ENCODE measurements at regions not wholly inside any gene's neighbourhood (a gene's known extent, or its start where the extent isn't known, plus 50 kb on each side); places are given as distances from the start of the nearest gene placed in this dataset.
"Not testable (repeated sequence)": the region's sequence is repeated elsewhere in the genome, so short reads cannot be mapped to it uniquely, and the experiment has no call there.

DNA sequence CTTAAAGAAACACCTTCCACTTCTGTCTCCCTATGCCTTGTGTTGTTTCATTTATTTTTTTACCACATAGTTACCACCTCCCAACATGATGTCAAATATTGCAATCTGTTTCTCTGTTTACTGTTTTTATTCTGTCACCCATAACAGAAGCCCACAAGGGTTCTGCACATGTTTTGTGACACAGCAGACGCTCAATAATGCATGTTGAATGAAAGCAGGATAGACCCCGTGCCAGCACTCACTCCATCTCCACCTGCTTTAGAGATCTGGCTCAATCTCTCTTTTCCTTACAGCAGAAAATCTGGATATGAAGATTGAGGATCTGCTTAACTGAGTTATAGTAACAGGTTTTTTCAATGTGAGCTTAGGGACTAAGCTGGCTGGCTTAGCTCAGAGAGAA is 116.8 kb upstream of the NUDT10 start:
- TF ChIP-seq, protein P1, sequence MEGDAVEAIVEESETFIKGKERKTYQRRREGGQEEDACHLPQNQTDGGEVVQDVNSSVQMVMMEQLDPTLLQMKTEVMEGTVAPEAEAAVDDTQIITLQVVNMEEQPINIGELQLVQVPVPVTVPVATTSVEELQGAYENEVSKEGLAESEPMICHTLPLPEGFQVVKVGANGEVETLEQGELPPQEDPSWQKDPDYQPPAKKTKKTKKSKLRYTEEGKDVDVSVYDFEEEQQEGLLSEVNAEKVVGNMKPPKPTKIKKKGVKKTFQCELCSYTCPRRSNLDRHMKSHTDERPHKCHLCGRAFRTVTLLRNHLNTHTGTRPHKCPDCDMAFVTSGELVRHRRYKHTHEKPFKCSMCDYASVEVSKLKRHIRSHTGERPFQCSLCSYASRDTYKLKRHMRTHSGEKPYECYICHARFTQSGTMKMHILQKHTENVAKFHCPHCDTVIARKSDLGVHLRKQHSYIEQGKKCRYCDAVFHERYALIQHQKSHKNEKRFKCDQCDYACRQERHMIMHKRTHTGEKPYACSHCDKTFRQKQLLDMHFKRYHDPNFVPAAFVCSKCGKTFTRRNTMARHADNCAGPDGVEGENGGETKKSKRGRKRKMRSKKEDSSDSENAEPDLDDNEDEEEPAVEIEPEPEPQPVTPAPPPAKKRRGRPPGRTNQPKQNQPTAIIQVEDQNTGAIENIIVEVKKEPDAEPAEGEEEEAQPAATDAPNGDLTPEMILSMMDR (IDR thresholded peaks at IDR 0.05): no peak
- TF ChIP-seq POLR2A (IDR thresholded peaks at IDR 0.05): no peak
- intact Hi-C loops (cut with DNase I): no loop called here
- 42% methylated on average over 2 of the region's 2 CpGs for WGBS (ENCODE audit: insufficient coverage, low coverage, low lambda C conversion rate, missing lambda C conversion rate)
- Histone ChIP-seq H3K27ac (no peak overlapping the region), H3K9me3 (no peaks in the 10 kb centered on the region), H3K4me3 (no peak overlapping the region), H3K27me3 (no peaks in the 10 kb centered on the region), H3K4me1 (no peaks in the 10 kb centered on the region), H3K36me3 (no peaks in the 10 kb centered on the region)
- no peak for ATAC-seq
- no peak for DNase-seq

DNA sequence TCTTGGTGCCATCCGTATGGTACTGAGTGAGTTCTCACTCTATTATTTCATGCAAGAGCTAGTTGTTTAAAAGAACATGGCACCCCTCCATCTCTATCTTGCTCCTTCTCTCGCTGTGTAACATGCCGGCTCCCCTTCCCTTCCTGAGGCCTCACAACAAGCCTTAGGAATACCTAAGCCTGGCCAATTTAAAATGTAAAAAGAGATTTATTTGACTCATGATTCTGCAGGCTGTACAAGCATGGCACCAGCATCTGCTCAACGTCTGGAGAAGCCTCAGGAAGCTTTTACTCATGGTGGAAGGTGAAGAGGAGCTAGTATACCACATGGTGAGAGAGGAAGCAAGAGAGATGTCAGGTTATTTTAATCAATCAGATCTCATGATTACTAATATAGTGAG is 90.4 kb upstream of the NUDT10 start:
- TF ChIP-seq, protein P1 (IDR thresholded peaks at IDR 0.05): no peak
- TF ChIP-seq POLR2A (IDR thresholded peaks at IDR 0.05): no peak
- Histone ChIP-seq H3K27me3 (no peaks in the 10 kb centered on the region), H3K4me3 (no peak overlapping the region), H3K9me3 (peaks cover 0 to 14% (median 0%) of the 10 kb centered on the region in 4 donors), H3K27ac (no peak overlapping the region), H3K4me1 (no peaks in the 10 kb centered on the region), H3K36me3 (no peaks in the 10 kb centered on the region)
- DNase-seq (no peak), ATAC-seq (no peak)
- intact Hi-C loops (cut with DNase I): no loop called here
- 44% methylated on average over 4 of the region's 4 CpGs for WGBS (ENCODE audit: insufficient coverage, low coverage, low lambda C conversion rate, missing lambda C conversion rate)

DNA sequence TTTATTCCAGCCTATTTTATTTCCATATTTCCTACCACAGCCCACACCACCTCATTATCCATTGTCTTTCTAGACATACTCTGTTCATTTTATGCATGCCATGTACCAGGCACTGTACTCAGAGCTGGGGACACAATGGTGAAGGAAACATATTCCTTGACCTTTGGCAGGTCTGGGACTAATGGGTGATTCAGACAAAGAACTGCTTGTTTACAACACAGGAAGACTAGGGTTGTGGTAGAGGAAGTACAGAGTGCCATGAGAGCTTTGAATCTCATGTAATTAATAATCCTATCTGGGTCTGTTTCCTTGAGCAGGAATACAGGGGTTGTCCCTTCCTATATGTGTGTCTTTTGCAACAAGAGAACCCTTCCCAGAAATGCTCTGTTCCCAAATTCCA is 75.1 kb upstream of the NUDT10 start:
- Histone ChIP-seq H3K4me3 (no peak overlapping the region), H3K4me1 (no peaks in the 10 kb centered on the region), H3K9me3 (no peaks in the 10 kb centered on the region), H3K27ac (no peak overlapping the region), H3K36me3 (no peaks in the 10 kb centered on the region), H3K27me3 (no peaks in the 10 kb centered on the region)
- ATAC-seq (peak; percentile 42 to 77 (median 56)), DNase-seq (no peak)
- no peak for TF ChIP-seq POLR2A (IDR thresholded peaks at IDR 0.05)
- TF ChIP-seq, protein P1 (IDR thresholded peaks at IDR 0.05): no peak
- intact Hi-C loops (cut with DNase I): no loop called here

DNA sequence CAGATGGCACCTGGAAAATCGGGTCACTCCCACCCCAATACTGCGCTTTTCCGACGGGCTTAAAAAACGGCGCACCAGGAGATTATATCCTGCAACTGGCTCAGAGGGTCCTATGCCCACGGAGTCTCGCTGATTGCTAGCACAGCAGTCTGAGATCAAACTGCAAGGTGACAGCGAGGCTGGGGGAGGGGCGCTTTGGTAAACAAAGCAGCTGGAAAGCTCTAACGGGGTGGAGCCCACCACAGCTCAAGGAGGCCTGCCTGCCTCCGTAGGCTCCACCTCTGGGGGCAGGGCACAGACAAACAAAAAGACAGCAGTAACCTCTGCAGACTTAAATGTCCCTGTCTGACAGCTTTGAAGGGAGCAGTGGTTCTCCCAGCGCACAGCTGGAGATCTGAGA is 70.4 kb upstream of the NUDT10 start:
- DNase-seq; intact Hi-C loops (cut with DNase I); H3K27me3 ChIP-seq; ATAC-seq; H3K4me3 ChIP-seq; H3K9me3 ChIP-seq; H3K36me3 ChIP-seq; H3K27ac ChIP-seq; H3K4me1 ChIP-seq: not testable (repeated sequence)
- 55% methylated on average over 4 of the region's 13 CpGs for WGBS (ENCODE audit: insufficient coverage, low coverage, low lambda C conversion rate, missing lambda C conversion rate)

DNA sequence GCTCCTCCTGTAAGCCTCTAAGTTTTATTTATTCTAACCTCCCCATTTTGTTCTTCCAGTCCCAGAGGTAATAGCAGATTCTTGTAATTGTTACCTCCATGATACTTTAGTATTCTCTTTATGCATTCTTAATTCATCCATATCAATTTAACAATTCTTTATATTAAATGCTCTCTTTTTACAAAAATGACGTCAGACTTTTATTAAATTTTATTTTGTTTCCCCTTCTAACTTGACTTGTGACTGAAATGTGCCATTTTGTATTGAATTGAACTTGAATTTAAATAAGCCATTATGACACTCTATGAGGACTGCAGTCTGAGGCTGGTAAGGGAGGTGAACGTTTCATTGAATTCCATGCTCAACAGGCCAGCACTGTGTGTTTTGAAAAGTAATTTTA is 60.0 kb upstream of the NUDT10 start:
- DNase-seq (no peak), ATAC-seq (no peak)
- Histone ChIP-seq H3K4me1 (no peaks in the 10 kb centered on the region), H3K9me3 (no peaks in the 10 kb centered on the region), H3K27me3 (no peaks in the 10 kb centered on the region), H3K36me3 (no peaks in the 10 kb centered on the region), H3K27ac (no peak overlapping the region), H3K4me3 (no peak overlapping the region)
- TF ChIP-seq, protein P1 (IDR thresholded peaks at IDR 0.05): no peak
- no peak for TF ChIP-seq POLR2A (IDR thresholded peaks at IDR 0.05)
- WGBS (ENCODE audit: insufficient coverage, low coverage, low lambda C conversion rate, missing lambda C conversion rate): 17% methylated on average over 2 of the region's 2 CpGs
- intact Hi-C loops (cut with DNase I): no loop called here
